RKO (cell line): ENCODE measurements at regions not wholly inside any gene's neighbourhood (a gene's known extent, or its start where the extent isn't known, plus 50 kb on each side); places are given as distances from the start of the nearest gene placed in this dataset.

Source experiments
- DNase-seq: peaks from one replicate; pipeline ENCODE4 v3.0.0-alpha.2; 2016; ENCODE audit warnings: low spot score

DNA sequence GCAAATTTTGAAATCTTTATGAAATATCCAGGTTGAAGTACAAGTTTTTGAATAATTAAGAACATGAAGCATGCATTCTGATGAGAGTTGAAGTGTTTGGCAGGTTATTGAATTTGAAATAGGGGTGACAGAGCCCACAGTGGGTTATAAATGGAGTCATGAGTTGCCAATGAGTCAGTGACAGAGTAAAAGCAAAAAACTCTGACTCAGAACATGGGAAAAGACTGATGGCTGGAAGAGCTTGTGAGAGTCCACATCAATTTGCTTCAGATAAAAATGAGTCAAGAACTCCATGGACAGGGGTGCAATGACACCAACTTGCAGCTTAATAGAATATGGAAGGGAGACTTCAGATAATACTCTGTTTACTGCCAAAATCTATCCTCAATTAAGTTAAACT, 105.3 kb downstream of the SLC6A15 start:
- DNase-seq: peak; percentile 77

GRCh38 chr12:84805474-84805858, 107.1 kb downstream of the SLC6A15 start:
- DNase-seq: no peak

GRCh38 chr12:84804691-84805473, 107.7 kb downstream of the SLC6A15 start:
- no peak for DNase-seq

- DNase-seq: no peak
Observed at GRCh38 chr12:84803661-84804060, 108.9 kb downstream of the SLC6A15 start.

- DNase-seq: no peak
Observed at GRCh38 chr12:84802161-84802560, 110.4 kb downstream of the SLC6A15 start.

DNA sequence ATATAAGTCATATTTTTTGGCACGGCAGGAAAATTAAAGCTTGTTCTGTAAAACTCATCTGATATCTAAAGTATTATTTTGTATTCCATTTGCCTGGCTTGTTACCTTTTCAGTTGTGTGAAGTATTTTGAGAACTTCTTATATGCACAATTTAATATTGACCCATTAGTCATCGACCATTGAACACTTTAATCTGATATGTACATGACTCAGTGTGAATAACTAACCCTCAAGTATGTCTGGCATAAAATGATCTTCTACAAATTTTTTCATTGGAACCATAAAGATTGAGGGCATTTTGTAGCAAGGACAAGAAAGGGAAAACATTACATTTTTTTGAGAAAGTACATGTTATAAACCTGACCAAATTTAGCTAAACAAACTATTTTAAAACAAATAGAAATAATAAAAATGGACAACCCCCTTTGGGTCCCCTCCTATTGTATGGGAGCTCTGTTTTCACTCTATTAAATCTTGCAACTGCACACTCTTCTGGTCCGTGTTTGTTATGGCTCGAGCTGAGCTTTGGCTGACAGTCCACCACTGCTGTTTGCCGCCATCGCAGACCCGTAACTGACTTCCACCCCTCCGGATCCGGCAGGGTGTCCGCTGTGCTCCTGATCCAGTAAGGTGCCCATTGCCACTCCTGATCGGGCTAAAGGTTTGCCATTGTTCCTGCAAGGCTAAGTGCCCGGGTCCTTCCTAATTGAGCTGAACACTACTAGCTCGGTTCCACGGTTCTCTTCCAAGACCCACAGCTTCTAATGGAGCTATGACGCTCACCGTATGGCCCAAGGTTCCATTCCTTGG, 118.8 kb downstream of the SLC6A15 start:
- DNase-seq: peak; percentile 26

GRCh38 chr12:84791444-84791843, 121.2 kb downstream of the SLC6A15 start:
- DNase-seq: no peak

GRCh38 chr12:84789184-84789583, 123.4 kb downstream of the SLC6A15 start:
- no peak for DNase-seq

DNA sequence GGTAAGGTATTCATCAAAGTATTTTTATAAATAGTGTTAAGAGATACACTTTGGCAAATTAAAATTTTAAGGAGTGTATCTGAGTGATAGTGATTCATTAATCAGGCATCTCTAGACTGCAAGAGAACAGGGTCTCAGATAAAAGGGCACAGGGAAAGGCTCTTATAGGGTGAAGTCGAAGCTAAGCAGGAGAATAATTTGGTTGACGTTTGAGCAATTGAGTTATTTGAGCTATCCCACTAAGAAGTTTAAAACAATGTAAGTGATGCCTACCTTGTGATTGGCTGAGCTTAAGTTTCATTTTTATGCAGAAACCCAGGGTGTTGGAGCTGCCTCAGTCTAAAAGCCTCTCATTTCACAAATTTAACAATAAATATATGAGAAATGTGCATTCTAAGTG, 125.3 kb downstream of the SLC6A15 start:
- no peak for DNase-seq

- DNase-seq: no peak
Observed at GRCh38 chr12:84786622-84787021, 126.0 kb downstream of the SLC6A15 start.

- no peak for DNase-seq
Observed at GRCh38 chr12:84785951-84786350, 126.6 kb downstream of the SLC6A15 start.

GRCh38 chr12:84785281-84785680, 127.3 kb downstream of the SLC6A15 start:
- no peak for DNase-seq

DNA sequence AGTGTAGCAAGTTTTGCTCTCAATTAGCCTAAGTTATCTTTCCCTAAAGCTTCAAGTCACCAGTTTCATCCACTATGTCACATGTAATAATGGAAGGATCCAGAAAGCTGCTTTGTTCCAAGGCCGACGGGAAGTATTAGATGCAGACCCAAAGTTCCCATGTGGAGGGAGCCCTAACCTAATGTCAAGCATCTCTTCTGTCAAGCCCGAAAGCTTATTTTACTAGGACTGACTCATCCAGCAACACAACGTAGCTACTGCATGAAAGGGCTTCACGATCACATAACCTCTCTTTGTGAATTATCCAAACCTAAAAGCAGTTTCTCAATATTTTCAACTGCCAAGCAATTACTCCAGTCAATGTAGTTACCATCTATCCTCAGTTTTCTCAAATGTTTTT, 133.4 kb downstream of the SLC6A15 start:
- DNase-seq: no peak

DNA sequence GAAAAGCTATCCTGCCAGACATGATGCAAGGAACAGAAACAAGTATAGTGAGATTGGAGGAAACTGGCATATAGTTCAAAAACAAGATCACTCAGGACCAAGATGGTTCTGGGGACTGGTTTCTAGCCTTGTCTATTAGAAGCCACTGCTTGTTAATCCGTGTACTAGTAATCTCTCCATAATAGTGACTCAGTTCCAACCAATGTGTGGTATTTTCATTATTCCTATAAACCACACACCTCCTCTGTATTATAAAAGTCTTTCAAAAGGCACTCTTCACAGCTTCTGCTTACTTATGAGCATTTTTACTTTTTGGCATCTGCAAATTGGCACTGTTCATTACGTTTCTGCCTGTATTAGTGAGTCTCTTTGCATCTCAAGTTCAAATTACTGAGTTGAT, 140.3 kb downstream of the SLC6A15 start:
- DNase-seq: no peak

DNA sequence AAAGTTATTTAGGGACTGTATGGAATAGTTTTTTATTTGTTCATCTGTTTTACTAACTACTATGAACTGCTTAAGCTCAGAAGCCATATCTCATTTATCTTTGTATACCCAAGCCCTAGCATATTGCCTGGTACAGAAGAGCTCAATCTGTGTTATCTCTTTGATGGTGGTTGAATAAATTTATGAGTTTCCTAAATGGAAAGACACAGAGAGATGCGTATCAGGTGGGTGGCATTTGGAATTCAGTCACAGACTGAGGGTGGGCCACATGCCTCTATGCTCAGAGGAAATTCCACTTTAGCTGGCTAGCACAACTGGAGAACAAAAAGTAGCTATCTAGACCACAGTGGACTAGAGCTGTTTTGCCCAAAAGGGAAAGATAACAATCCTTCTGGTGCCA, 145.5 kb downstream of the SLC6A15 start:
- no peak for DNase-seq

DNA sequence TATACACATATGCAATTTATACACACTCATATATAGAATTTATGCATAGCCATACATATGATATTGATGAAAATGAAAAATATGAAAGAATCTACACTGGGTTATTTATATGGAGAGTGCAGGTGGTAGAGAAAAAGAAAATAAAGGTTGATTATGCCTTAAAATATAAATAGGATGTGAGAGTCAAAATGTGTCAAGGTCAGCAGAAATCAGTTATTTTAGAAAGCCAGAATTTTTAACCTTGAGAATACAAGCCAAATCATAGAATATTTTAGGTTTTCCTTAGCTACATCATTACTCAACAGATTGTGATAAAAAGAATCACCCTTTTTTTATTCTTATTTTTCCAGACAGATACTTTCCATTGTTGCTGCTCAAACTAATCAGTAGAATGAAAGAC, 146.2 kb downstream of the SLC6A15 start:
- DNase-seq: no peak

DNA sequence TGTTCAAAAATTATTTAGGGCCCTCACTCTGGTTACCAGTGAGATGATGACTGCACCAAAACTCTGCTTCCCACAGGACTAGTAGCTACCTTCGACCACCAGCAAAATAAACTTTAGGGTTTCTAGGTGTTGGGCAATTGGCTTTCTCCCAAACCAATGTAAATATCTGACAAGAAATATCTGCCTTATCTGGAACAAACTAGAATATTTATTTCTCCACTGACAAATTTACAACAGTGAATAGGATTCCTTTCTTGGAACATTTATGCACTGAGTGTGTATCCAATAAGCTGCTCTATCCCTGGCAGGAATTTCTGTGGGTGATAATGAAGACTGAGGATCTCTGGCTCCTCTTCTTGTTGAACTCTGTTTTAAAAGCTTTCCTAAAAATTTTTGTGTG, 148.6 kb downstream of the SLC6A15 start:
- no peak for DNase-seq

GRCh38 chr12:84763107-84763506, 149.5 kb downstream of the SLC6A15 start:
- no peak for DNase-seq

- no peak for DNase-seq
Observed at GRCh38 chr12:84760091-84760865, 152.3 kb downstream of the SLC6A15 start.

DNA sequence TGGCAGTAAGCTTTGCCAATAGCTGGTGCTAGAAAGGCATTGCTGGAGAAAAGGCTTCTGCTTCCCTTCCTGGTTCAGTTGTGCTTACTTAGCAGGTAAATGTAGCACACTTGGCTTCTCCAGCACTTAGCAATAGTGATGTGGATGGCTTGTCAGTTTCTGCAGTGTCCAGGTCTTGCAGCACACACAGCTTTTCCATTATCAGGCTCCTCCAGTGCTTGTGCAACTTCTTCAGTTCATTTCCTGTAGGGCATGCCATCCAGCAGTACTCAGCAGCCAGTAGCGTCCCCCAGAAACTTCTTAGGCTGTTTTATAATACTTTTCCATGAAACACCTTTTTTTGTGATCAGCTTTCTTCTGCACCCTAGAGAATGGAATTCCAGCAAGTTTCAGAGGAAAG, 154.6 kb downstream of the SLC6A15 start:
- DNase-seq: no peak

DNA sequence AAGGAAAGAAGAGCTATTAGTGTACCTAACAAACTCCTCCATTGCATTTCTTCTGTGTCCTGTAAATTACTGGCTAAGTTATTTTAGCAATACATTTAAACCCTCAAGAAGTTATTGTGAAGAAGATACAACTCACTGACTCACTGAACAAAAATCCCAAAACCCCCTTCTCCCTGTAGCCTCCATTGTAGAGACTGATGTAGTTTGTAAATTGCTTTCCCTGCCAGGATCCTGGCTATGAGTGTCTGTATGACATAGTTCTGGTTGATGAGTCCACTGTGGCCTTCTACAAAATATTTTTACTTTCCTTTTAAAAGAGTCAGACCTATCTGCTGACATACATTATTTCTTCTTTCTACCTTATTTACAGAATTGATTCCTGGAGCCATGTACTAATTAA, 155.6 kb downstream of the SLC6A15 start:
- no peak for DNase-seq

DNA sequence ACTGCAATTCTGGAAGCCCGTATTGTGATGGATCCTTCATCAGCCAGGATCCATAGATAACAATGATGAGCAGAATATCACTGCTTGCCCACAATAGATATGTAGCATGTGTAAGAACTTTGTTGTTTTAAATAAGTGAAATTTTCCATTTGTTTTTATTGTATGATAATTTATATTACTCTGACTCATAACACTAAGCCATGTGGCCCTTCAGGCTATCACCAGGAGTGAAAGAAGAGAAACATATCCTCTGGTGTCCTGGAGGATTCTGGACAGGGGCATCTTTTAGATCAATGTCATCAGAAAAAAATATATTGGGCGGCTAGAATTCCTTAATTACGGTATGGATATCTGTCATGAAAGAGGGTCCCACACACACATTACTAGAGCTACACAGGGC, 167.5 kb downstream of the SLC6A15 start:
- no peak for DNase-seq

- no peak for DNase-seq
Observed at GRCh38 chr12:84741692-84742091, 170.9 kb downstream of the SLC6A15 start.
